ENCODE measurements at regions not wholly inside any gene's neighbourhood (a gene's known extent, or its start where the extent isn't known, plus 50 kb on each side); places are given as distances from the start of the nearest gene placed in this dataset.

- no peak for TF ChIP-seq CTCF (IDR thresholded peaks at IDR 0.05; ENCODE audit: extremely low read depth, missing control alignments)
- DNase-seq (ENCODE audit: low spot score): no peak
These were observed 402.3 kb upstream of the CHD1 start for GRCh38 chr5:99331061-99331460.

- no peak for DNase-seq (ENCODE audit: low spot score)
- TF ChIP-seq CTCF (IDR thresholded peaks at IDR 0.05; ENCODE audit: extremely low read depth, missing control alignments): no peak
These were observed 391.6 kb upstream of the CHD1 start for GRCh38 chr5:99320436-99320835.

- no peak for TF ChIP-seq CTCF (IDR thresholded peaks at IDR 0.05; ENCODE audit: extremely low read depth, missing control alignments)
- no peak for DNase-seq (ENCODE audit: low spot score)
These were observed 388.3 kb upstream of the CHD1 start for GRCh38 chr5:99317136-99317535.

GRCh38 chr5:99316484-99316883 is 387.7 kb upstream of the CHD1 start:
- TF ChIP-seq CTCF (IDR thresholded peaks at IDR 0.05; ENCODE audit: extremely low read depth, missing control alignments): no peak

GRCh38 chr5:99315413-99316183 is 386.8 kb upstream of the CHD1 start:
- DNase-seq (ENCODE audit: low spot score): no peak
- no peak for TF ChIP-seq CTCF (IDR thresholded peaks at IDR 0.05; ENCODE audit: extremely low read depth, missing control alignments)

More at GRCh38 chr5:99316484-99316883, 387.7 kb upstream of the CHD1 start:
- DNase-seq (ENCODE audit: low spot score): no peak

GRCh38 chr5:99314721-99315120 is 385.9 kb upstream of the CHD1 start:
- TF ChIP-seq CTCF (IDR thresholded peaks at IDR 0.05; ENCODE audit: extremely low read depth, missing control alignments): no peak
- no peak for DNase-seq (ENCODE audit: low spot score)

GRCh38 chr5:99308131-99308530 is 379.3 kb upstream of the CHD1 start:
- TF ChIP-seq CTCF (IDR thresholded peaks at IDR 0.05; ENCODE audit: extremely low read depth, missing control alignments): no peak
- no peak for DNase-seq (ENCODE audit: low spot score)

All from GM20000 (cell line).